Epithelial cell of esophagus (primary cell): ENCODE measurements at regions not wholly inside any gene's neighbourhood (a gene's known extent, or its start where the extent isn't known, plus 50 kb on each side); places are given as distances from the start of the nearest gene placed in this dataset.

ENCODE experiments used
- DNase-seq: peaks from one replicate; pipeline ENCODE4 v3.0.0; 2010; ENCODE audit warnings: low read depth
- H3K4me3 ChIP-seq: 2 replicates; pipeline ENCODE4 v1.5.1; 2011; ENCODE audit warnings: mild to moderate bottlenecking, low read length, control low read depth
- CTCF ChIP-seq: IDR thresholded peaks from 2 replicates; pipeline ENCODE4 v1.5.1; 2011; ENCODE audit warnings: low read depth, mild to moderate bottlenecking, low read length, control low read depth, inconsistent platforms; ENCODE audit not compliant: insufficient read depth; ENCODE audit errors: missing control alignments

GRCh38 chr3:177467247-177467985, 270.1 kb upstream of the TBL1XR1 start:
- no peak for TF ChIP-seq CTCF
- DNase-seq = no peak

GRCh38 chr3:177468331-177468730, 271.0 kb upstream of the TBL1XR1 start:
- no peak for TF ChIP-seq CTCF
- no peak overlapping the region for H3K4me3 ChIP-seq
- peak; percentile 21 for DNase-seq

More at GRCh38 chr3:177467247-177467985, 270.1 kb upstream of the TBL1XR1 start:
- H3K4me3 ChIP-seq = no peak overlapping the region

- TF ChIP-seq CTCF = no peak
- no peak for DNase-seq
- H3K4me3 ChIP-seq = no peak overlapping the region
These were observed 271.5 kb upstream of the TBL1XR1 start for GRCh38 chr3:177468816-177469215.

- TF ChIP-seq CTCF = no peak
- DNase-seq = no peak
- H3K4me3 ChIP-seq = no peak overlapping the region
These were observed 271.9 kb upstream of the TBL1XR1 start for GRCh38 chr3:177469216-177469615.

GRCh38 chr3:177470197-177470941, 273.1 kb upstream of the TBL1XR1 start:
- TF ChIP-seq CTCF = no peak
- DNase-seq = peak; percentile 55

GRCh38 chr3:177471733-177472480, 274.6 kb upstream of the TBL1XR1 start:
- no peak for TF ChIP-seq CTCF
- DNase-seq = no peak
- no peak overlapping the region for H3K4me3 ChIP-seq

More at GRCh38 chr3:177470197-177470941, 273.1 kb upstream of the TBL1XR1 start:
- no peak overlapping the region for H3K4me3 ChIP-seq
